SK-N-SH treated with all-trans-retinoic acid at 6 μM for 48 hours (cell line): ENCODE measurements at regions not wholly inside any gene's neighbourhood (a gene's known extent, or its start where the extent isn't known, plus 50 kb on each side); places are given as distances from the start of the nearest gene placed in this dataset.

Source experiments
- ARNTL ChIP-seq: fragments of 450-650 bp; formaldehyde crosslinking; IDR thresholded peaks from 2 replicates; pipeline ENCODE4 v1.5.0; 2020; ENCODE audit warnings: low read depth, mild to moderate bottlenecking, moderate library complexity, borderline replicate concordance
- ISL1 ChIP-seq: fragments of 250-450 bp; sonication (Bioruptor Pico); IDR thresholded peaks from 2 replicates; pipeline ENCODE4 v2.1.2; 2022; ENCODE audit warnings: mild to moderate bottlenecking, moderate library complexity
- RARB ChIP-seq: fragments of 250-450 bp; sonication (Bioruptor Pico); IDR thresholded peaks from 2 replicates; pipeline ENCODE4 v1.8.0; 2021; ENCODE audit warnings: mild to moderate bottlenecking, moderate library complexity
- TOX ChIP-seq: fragments of 250-450 bp; sonication (Bioruptor Pico); IDR thresholded peaks from 2 replicates; pipeline ENCODE4 v1.8.0; 2021; ENCODE audit warnings: mild to moderate bottlenecking, moderate library complexity, borderline replicate concordance
- ZFP3 ChIP-seq: fragments of 250-450 bp; sonication (Bioruptor Pico); IDR thresholded peaks from 2 replicates; pipeline ENCODE4 v1.5.0; 2020; ENCODE audit warnings: mild to moderate bottlenecking, moderate library complexity
- ZFP30 ChIP-seq: fragments of 450-650 bp; formaldehyde crosslinking; IDR thresholded peaks from 2 replicates; pipeline ENCODE4 v1.5.0; 2022; ENCODE audit warnings: mild to moderate bottlenecking, moderate library complexity
- ZNF70 ChIP-seq: fragments of 450-650 bp; formaldehyde crosslinking; IDR thresholded peaks from 2 replicates; pipeline ENCODE4 v1.5.0; 2020; ENCODE audit warnings: mild to moderate bottlenecking, moderate library complexity
- TF ChIP-seq, protein P1 (sequence below): fragments of 250-450 bp; sonication (Bioruptor Pico); IDR thresholded peaks from 2 replicates; pipeline ENCODE4 v1.5.1; 2020; ENCODE audit warnings: low read depth, mild to moderate bottlenecking, moderate library complexity
- TF ChIP-seq, protein P2 (sequence below): fragments of 250-450 bp; sonication (Bioruptor Pico); IDR thresholded peaks from 2 replicates; pipeline ENCODE4 v1.5.0; 2020; ENCODE audit warnings: mild to moderate bottlenecking, moderate library complexity
- TF ChIP-seq, protein P3 (sequence below): fragments of 250-450 bp; sonication (Bioruptor Pico); IDR thresholded peaks from 2 replicates; pipeline ENCODE4 v1.8.0; 2020; ENCODE audit warnings: mild to moderate bottlenecking, moderate library complexity, borderline replicate concordance
- TF ChIP-seq, protein P4 (sequence below): fragments of 250-450 bp; sonication (Bioruptor Pico); IDR thresholded peaks from 2 replicates; pipeline ENCODE4 v1.5.1; 2021; ENCODE audit warnings: mild to moderate bottlenecking, moderate library complexity

DNA sequence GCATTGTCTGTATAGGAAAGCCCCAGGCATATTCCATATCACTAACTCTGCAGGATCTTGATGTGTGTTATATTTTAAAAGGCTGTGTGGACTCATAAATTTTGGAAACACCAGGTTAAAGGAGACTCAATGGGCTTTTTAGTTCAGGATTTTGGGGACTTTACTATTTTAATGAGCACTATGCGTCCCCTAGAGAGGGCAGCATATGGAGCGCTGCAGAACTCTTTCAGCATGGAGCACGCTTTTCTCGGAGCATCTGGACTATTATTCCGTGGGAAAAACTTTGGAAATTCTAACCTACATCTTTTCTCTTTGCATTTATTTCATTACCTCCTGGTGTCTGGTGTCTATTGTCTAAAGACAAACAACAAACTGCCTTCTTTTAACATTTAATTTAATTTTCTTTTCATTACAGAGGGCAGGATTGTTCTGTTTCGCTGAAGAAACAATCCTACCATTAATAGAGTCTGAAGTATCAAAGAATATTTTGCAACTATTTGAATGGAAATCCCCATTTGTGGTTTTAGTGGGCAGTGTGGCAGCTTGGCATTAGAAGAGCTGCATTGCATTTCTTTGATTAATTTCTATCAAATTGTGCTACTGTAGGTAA lies 399.9 kb upstream of the HSF2 start:
- TF ChIP-seq ZNF70 (no peak), ZFP30 (CRISPR knock-in tag) (no peak), RARB (CRISPR knock-in tag) (no peak), ISL1 (CRISPR knock-in tag) (peak; percentile 65), TOX (no peak), ZFP3 (CRISPR knock-in tag) (no peak), ARNTL (CRISPR knock-in tag) (no peak)
- TF ChIP-seq, protein P1, sequence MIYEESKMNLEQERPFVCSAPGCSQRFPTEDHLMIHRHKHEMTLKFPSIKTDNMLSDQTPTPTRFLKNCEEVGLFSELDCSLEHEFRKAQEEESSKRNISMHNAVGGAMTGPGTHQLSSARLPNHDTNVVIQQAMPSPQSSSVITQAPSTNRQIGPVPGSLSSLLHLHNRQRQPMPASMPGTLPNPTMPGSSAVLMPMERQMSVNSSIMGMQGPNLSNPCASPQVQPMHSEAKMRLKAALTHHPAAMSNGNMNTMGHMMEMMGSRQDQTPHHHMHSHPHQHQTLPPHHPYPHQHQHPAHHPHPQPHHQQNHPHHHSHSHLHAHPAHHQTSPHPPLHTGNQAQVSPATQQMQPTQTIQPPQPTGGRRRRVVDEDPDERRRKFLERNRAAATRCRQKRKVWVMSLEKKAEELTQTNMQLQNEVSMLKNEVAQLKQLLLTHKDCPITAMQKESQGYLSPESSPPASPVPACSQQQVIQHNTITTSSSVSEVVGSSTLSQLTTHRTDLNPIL (CRISPR knock-in tag), result no peak
- TF ChIP-seq, protein P2, sequence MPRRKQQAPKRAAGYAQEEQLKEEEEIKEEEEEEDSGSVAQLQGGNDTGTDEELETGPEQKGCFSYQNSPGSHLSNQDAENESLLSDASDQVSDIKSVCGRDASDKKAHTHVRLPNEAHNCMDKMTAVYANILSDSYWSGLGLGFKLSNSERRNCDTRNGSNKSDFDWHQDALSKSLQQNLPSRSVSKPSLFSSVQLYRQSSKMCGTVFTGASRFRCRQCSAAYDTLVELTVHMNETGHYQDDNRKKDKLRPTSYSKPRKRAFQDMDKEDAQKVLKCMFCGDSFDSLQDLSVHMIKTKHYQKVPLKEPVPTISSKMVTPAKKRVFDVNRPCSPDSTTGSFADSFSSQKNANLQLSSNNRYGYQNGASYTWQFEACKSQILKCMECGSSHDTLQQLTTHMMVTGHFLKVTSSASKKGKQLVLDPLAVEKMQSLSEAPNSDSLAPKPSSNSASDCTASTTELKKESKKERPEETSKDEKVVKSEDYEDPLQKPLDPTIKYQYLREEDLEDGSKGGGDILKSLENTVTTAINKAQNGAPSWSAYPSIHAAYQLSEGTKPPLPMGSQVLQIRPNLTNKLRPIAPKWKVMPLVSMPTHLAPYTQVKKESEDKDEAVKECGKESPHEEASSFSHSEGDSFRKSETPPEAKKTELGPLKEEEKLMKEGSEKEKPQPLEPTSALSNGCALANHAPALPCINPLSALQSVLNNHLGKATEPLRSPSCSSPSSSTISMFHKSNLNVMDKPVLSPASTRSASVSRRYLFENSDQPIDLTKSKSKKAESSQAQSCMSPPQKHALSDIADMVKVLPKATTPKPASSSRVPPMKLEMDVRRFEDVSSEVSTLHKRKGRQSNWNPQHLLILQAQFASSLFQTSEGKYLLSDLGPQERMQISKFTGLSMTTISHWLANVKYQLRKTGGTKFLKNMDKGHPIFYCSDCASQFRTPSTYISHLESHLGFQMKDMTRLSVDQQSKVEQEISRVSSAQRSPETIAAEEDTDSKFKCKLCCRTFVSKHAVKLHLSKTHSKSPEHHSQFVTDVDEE (CRISPR knock-in tag), result no peak
- TF ChIP-seq, protein P3, sequence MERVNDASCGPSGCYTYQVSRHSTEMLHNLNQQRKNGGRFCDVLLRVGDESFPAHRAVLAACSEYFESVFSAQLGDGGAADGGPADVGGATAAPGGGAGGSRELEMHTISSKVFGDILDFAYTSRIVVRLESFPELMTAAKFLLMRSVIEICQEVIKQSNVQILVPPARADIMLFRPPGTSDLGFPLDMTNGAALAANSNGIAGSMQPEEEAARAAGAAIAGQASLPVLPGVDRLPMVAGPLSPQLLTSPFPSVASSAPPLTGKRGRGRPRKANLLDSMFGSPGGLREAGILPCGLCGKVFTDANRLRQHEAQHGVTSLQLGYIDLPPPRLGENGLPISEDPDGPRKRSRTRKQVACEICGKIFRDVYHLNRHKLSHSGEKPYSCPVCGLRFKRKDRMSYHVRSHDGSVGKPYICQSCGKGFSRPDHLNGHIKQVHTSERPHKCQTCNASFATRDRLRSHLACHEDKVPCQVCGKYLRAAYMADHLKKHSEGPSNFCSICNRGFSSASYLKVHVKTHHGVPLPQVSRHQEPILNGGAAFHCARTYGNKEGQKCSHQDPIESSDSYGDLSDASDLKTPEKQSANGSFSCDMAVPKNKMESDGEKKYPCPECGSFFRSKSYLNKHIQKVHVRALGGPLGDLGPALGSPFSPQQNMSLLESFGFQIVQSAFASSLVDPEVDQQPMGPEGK, result no peak
- TF ChIP-seq, protein P4, sequence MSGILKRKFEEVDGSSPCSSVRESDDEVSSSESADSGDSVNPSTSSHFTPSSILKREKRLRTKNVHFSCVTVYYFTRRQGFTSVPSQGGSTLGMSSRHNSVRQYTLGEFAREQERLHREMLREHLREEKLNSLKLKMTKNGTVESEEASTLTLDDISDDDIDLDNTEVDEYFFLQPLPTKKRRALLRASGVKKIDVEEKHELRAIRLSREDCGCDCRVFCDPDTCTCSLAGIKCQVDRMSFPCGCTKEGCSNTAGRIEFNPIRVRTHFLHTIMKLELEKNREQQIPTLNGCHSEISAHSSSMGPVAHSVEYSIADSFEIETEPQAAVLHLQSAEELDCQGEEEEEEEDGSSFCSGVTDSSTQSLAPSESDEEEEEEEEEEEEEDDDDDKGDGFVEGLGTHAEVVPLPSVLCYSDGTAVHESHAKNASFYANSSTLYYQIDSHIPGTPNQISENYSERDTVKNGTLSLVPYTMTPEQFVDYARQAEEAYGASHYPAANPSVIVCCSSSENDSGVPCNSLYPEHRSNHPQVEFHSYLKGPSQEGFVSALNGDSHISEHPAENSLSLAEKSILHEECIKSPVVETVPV (CRISPR knock-in tag), result no peak
